ENCODE measurements at regions not wholly inside any gene's neighbourhood (a gene's known extent, or its start where the extent isn't known, plus 50 kb on each side); places are given as distances from the start of the nearest gene placed in this dataset.

DNA sequence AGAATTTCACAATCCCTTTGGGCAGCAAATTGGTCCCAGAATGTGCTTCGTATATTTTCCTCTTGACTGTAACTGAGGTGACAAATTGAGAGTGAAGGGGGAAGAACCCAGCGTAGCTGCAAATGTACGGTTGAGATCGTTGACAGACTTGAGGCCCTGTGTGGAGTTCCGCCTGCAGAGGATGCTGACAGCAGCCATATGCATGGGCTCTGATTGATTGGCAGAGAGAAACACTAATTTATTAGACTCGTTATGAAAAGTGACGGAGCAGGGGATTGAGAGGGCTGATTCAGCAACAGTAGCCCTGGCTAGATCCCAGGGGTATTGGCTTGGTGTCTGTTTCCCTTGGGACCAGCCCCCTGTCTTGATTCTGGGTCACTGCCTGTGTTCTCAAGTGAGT is 930.1 kb upstream of the EEF2KMT start:
- TF ChIP-seq EZH2phosphoT487 (IDR thresholded peaks at IDR 0.05; ENCODE audit: insufficient read depth, low read depth) (no peak), EZH2 (IDR thresholded peaks at IDR 0.05; ENCODE audit: insufficient read depth, poor library complexity, severe bottlenecking) (no peak)

Data from GM23248 (cell line).